Glutamatergic neuron (in vitro differentiated cells): ENCODE measurements at regions not wholly inside any gene's neighbourhood (a gene's known extent, or its start where the extent isn't known, plus 50 kb on each side); places are given as distances from the start of the nearest gene placed in this dataset.

Source experiments
- DNase-seq: peaks from one replicate; pipeline ENCODE4 v3.0.0; 2022
- H3K27ac Mint-ChIP-seq: one replicate; pipeline ENCODE4 v1.8.0; 2020; ENCODE audit warnings: mild to moderate bottlenecking, mixed read lengths, inconsistent platforms; ENCODE audit not compliant: unreplicated experiment
- H3K27me3 Mint-ChIP-seq: one replicate; pipeline ENCODE4 v1.8.0; 2020; ENCODE audit warnings: mild to moderate bottlenecking, moderate library complexity, mixed read lengths, inconsistent platforms; ENCODE audit not compliant: unreplicated experiment
- H3K36me3 Mint-ChIP-seq: one replicate; pipeline ENCODE4 v1.8.0; 2020; ENCODE audit warnings: mild to moderate bottlenecking, mixed read lengths, inconsistent platforms; ENCODE audit not compliant: unreplicated experiment
- H3K4me1 Mint-ChIP-seq: one replicate; pipeline ENCODE4 v1.8.0; 2020; ENCODE audit warnings: mild to moderate bottlenecking, low read depth, mixed read lengths, inconsistent platforms; ENCODE audit not compliant: unreplicated experiment
- H3K4me3 Mint-ChIP-seq: one replicate; pipeline ENCODE4 v1.8.0; 2020; ENCODE audit warnings: mild to moderate bottlenecking, mixed read lengths, inconsistent platforms; ENCODE audit not compliant: unreplicated experiment
- H3K9me3 Mint-ChIP-seq: one replicate; pipeline ENCODE4 v1.8.0; 2020; ENCODE audit warnings: mild to moderate bottlenecking, moderate library complexity, mixed read lengths, inconsistent platforms; ENCODE audit not compliant: unreplicated experiment
- TF ChIP-seq, protein P1 (sequence below): fragments of 200-600 bp; sonication (generic); IDR thresholded peaks from one replicate; pipeline ENCODE4 v1.5.0; 2021; ENCODE audit not compliant: partially characterized antibody, unreplicated experiment

DNA sequence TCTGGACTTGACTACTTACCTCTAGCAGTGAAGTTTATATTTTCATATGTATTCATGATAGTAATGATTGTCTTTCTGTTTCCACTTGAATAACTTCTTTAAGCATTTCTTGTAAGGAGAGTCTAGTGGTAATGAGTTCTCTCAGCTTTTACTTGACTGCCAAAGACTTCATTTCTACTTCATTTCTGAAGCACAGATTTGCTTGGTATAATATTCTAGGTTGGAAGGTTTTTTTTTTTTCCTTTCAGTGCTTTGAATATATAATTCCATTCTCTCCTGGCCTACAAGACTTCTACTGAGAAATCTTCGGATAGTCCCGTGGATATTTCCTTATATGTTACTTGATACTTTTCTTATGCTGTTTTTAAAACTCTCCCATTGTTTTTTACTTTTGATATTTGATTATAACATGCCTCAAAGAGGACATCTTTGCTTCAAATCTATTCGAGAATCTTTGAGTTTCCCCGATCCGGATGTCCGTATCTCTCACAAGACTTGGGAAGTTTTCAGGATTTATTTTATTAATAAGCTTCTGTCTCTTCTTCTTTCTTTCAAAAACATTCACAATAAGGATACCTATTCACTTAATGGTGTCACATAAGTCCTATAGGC lies 1560.0 kb downstream of the PCDH9 start:
- H3K4me3 Mint-ChIP-seq = no peak overlapping the region
- H3K9me3 Mint-ChIP-seq = peaks cover 8% of the 10 kb centered on the region
- no peak overlapping the region for H3K27ac Mint-ChIP-seq
- TF ChIP-seq, protein P1, sequence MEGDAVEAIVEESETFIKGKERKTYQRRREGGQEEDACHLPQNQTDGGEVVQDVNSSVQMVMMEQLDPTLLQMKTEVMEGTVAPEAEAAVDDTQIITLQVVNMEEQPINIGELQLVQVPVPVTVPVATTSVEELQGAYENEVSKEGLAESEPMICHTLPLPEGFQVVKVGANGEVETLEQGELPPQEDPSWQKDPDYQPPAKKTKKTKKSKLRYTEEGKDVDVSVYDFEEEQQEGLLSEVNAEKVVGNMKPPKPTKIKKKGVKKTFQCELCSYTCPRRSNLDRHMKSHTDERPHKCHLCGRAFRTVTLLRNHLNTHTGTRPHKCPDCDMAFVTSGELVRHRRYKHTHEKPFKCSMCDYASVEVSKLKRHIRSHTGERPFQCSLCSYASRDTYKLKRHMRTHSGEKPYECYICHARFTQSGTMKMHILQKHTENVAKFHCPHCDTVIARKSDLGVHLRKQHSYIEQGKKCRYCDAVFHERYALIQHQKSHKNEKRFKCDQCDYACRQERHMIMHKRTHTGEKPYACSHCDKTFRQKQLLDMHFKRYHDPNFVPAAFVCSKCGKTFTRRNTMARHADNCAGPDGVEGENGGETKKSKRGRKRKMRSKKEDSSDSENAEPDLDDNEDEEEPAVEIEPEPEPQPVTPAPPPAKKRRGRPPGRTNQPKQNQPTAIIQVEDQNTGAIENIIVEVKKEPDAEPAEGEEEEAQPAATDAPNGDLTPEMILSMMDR = no peak
- no peak for DNase-seq
- no peaks in the 10 kb centered on the region for H3K4me1 Mint-ChIP-seq
- H3K36me3 Mint-ChIP-seq = peaks cover 35% of the 10 kb centered on the region
- H3K27me3 Mint-ChIP-seq = peaks cover 4% of the 10 kb centered on the region

DNA sequence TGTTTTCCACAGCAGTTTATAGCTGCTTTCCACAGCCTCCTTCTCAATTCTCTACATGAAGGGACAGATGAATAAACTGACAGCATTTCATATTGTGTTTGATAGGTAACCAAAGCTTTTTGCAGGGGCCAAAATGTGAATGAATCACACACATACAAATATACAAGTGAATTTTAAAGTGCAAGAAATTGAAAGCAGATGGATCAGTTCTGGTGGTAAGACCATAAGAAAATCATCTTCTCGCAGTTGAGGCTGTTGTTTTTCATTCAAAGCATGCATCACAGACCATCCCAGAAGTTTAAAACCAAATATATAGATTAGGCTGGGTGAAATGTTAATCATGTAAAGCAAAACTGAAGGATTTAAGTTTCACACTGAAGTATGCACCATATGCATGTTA lies 1569.4 kb downstream of the PCDH9 start:
- peaks cover 8% of the 10 kb centered on the region for H3K4me1 Mint-ChIP-seq
- H3K27me3 Mint-ChIP-seq = no peaks in the 10 kb centered on the region
- no peak overlapping the region for H3K27ac Mint-ChIP-seq
- H3K9me3 Mint-ChIP-seq = no peaks in the 10 kb centered on the region
- DNase-seq = no peak
- H3K36me3 Mint-ChIP-seq = peaks cover 4% of the 10 kb centered on the region
- TF ChIP-seq, protein P1 = no peak
- no peak overlapping the region for H3K4me3 Mint-ChIP-seq

DNA sequence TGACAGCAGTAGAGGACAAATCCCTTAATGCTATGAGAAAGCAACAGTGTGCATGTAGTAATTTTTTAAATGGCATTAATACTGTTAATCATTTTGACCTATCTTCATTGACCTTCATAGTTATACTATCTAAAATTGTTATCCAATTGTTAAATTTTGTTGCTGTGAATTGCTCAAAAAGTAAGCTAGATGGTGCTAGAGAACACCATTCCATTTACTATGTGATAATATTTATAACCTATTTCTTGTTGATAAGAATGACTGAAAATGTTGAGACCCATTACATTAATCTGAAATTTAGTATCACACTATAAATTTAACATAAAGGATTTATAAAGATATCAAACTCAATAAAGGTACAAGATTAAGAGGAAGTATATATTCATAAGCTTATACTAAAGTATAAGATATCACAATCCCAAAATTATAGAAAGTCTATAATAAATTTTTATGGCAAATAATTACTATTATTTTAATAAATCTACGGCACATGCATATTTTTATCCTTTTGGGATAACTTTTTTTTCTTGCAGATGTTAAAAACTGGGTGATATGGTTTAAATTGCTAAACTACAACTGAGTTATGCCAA lies 1573.3 kb downstream of the PCDH9 start:
- no peak overlapping the region for H3K27ac Mint-ChIP-seq
- TF ChIP-seq, protein P1 = peak; percentile 59
- H3K9me3 Mint-ChIP-seq = peaks cover 7% of the 10 kb centered on the region
- no peaks in the 10 kb centered on the region for H3K36me3 Mint-ChIP-seq
- H3K4me1 Mint-ChIP-seq = peaks cover 33% of the 10 kb centered on the region
- H3K4me3 Mint-ChIP-seq = no peak overlapping the region
- DNase-seq = no peak
- H3K27me3 Mint-ChIP-seq = peaks cover 3% of the 10 kb centered on the region

DNA sequence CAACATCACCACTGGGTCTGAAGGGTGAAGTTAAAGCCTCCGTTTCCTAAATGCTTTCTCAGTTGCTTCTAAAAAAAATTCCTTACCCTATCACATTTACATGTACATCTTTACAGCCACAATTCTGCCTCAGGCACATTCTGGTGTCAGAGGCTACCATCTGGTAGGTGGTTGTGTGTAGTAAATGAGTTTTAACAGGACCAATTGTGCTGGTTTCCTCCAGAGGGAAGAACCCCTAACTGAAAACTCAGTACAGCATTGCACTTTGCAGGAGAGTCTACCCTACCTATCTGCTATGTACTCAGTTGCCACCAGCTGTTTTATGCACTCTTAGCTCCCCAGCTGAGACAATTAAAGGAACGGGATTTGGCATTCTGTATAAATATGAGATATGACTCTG lies 1576.5 kb downstream of the PCDH9 start:
- Mint-ChIP-seq H3K4me1 (peaks cover 35% of the 10 kb centered on the region), H3K9me3 (peaks cover 7% of the 10 kb centered on the region), H3K27me3 (peaks cover 3% of the 10 kb centered on the region), H3K4me3 (peak overlapping the region; percentile 70), H3K36me3 (no peaks in the 10 kb centered on the region), H3K27ac (peak overlapping the region; percentile 86)
- peak; percentile 75 for DNase-seq
- TF ChIP-seq, protein P1 = no peak

DNA sequence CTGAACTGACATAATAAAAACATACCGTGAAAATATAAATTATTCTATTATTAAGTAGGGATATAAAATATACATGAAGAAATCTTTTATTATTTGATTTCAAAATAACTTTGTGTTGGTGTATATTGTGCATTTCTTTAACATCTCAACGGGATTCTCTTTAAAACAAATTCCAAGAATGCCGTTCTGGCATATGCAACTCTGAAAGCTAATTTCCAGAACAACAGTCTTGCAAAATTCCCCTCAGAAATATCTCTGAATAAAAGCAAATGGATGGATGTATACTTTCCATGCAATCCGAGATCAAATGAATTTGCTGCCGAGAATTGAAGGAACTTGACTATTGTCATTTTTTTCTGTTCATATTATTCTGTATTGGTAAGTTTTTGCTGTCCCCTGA lies 1579.8 kb downstream of the PCDH9 start:
- Mint-ChIP-seq H3K27ac (no peak overlapping the region), H3K27me3 (peaks cover 3% of the 10 kb centered on the region), H3K36me3 (no peaks in the 10 kb centered on the region), H3K4me3 (no peak overlapping the region), H3K4me1 (peaks cover 26% of the 10 kb centered on the region), H3K9me3 (peaks cover 7% of the 10 kb centered on the region)
- DNase-seq = no peak
- TF ChIP-seq, protein P1 = no peak
